Adrenal gland (tissue), 9 donors: ENCODE measurements at regions not wholly inside any gene's neighbourhood (a gene's known extent, or its start where the extent isn't known, plus 50 kb on each side); places are given as distances from the start of the nearest gene placed in this dataset.
A peak's percentile ranks its signal among the peaks of the same experiment; 100 is the strongest.

Source experiments
- DNase-seq, 7 donors: peaks; one replicate each; pipeline ENCODE4 v3.0.0-alpha.2; 2019 to 2020
- H3K27ac ChIP-seq, 5 donors: fragments of 200-600 bp; sonication (generic) in 4 of 5; 1 replicate in 3 of 5; 2 replicates in 2 of 5; pipeline versions ENCODE4 v1.5.1 to v1.8.0; 2016 to 2020; ENCODE audit warnings: mild to moderate bottlenecking in 1 of 5
- H3K27me3 ChIP-seq: fragments of 200-600 bp; 2 replicates; pipeline ENCODE4 v1.8.0; 2021
- H3K36me3 ChIP-seq, 2 donors: fragments of 200-600 bp; replicated peaks in 1 of 2; 1 replicate in 1 of 2; 2 replicates in 1 of 2; pipeline versions ENCODE4 v1.5.1 to v1.8.0; 2018 to 2022
- H3K4me1 ChIP-seq, 2 donors: fragments of 200-600 bp; replicated peaks in 1 of 2; 1 replicate in 1 of 2; 2 replicates in 1 of 2; pipeline versions ENCODE4 v1.5.1 to v1.8.0; 2018 to 2021
- H3K4me3 ChIP-seq, 4 donors: fragments of 200-600 bp; sonication (generic) in 3 of 4; one replicate each; pipeline ENCODE4 v1.5.1; 2016 to 2018
- H3K9me3 ChIP-seq, 3 donors: fragments of 200-600 bp; sonication (generic) in 1 of 3; replicated peaks in 1 of 3; 1 replicate in 2 of 3; 2 replicates in 1 of 3; pipeline versions ENCODE4 v1.5.1 to v1.8.0; 2016 to 2021
- CTCF ChIP-seq, 6 experiments: fragments of 450-650 bp in 4 of 6; fragments of 200-600 bp in 2 of 6; sonication (generic) in 1 of 6; IDR thresholded peaks; 1 replicate in 5 of 6; 2 replicates in 1 of 6; pipeline versions ENCODE4 v1.5.1 to v1.8.0; 2016 to 2021; ENCODE audit warnings: antibody characterized with exemption in 6 of 6, mild to moderate bottlenecking in 2 of 6, moderate library complexity in 1 of 6
- POLR2A ChIP-seq, 2 donors: fragments of 450-650 bp; IDR thresholded peaks; one replicate each; pipeline ENCODE4 v1.6.1; 2017; ENCODE audit warnings: antibody characterized with exemption in 2 of 2, mild to moderate bottlenecking in 2 of 2, moderate library complexity in 1 of 2
- WGBS, 4 donors: extraction: QIAGEN DNeasy Blood & Tissue Kit in 2 of 4; methylation state at CpG; one replicate each; pipeline versions ENCODE4 v1.1.5 to v1.1.7; 2013 to 2017; 5-methylcytosine and 5-hydroxymethylcytosine counted together
- intact Hi-C, 2 donors: fragments of 100-400 bp; cut with DNase I; formaldehyde crosslinking; loops; one replicate each; pipeline versions ENCODE4 v1.14.1 to v1.15.0; 2022 to 2023
- donor health status: healthy with polysubstance abuse.
- donor health status: Bipolar disorder and iron deficiency.
- donor health status: DM: yes; HTN: yes; CAD: no.
- donor health status: DM: no; HTN: no; CAD: no.
- donor health status: DM: no; HTN: no; CAD: no.

- Histone ChIP-seq H3K36me3 (no peaks in the 10 kb centered on the region), H3K4me3 (no peak overlapping the region), H3K27ac (no peak overlapping the region), H3K4me1 (no peaks in the 10 kb centered on the region), H3K9me3 (peaks cover 0 to 4% (median 0%) of the 10 kb centered on the region in 3 donors), H3K27me3 (no peaks in the 10 kb centered on the region)
- 89 to 94% (median 91%) methylated on average over 1 of the region's 1 CpG for WGBS, 4 donors
- no peak for DNase-seq
- TF ChIP-seq POLR2A (IDR thresholded peaks at IDR 0.05) (no peak), CTCF (IDR thresholded peaks at IDR 0.05) (no peak)
- intact Hi-C loops: no loop called here
Observed at GRCh38 chr3:154734468-154734867, 304.5 kb upstream of the GPR149 start.

GRCh38 chr3:154730186-154730585, 300.2 kb upstream of the GPR149 start:
- peaks cover 0 to 4% (median 0%) of the 10 kb centered on the region in 3 donors for H3K9me3 ChIP-seq
- TF ChIP-seq POLR2A (IDR thresholded peaks at IDR 0.05) (no peak), CTCF (IDR thresholded peaks at IDR 0.05) (peak in 2 of 6 experiments; percentile 3 to 10)
- no peak overlapping the region for H3K27ac ChIP-seq
- H3K36me3 ChIP-seq: no peaks in the 10 kb centered on the region
- intact Hi-C loops: no loop called here
- no peak for DNase-seq
- no peaks in the 10 kb centered on the region for H3K4me1 ChIP-seq
- H3K4me3 ChIP-seq: no peak overlapping the region
- 5 to 40% (median 36%) methylated on average over 1 of the region's 1 CpG for WGBS, 4 donors
- no peaks in the 10 kb centered on the region for H3K27me3 ChIP-seq

- H3K9me3 ChIP-seq: peaks cover 0 to 4% (median 0%) of the 10 kb centered on the region in 3 donors
- WGBS, 4 donors: 46 to 52% (median 52%) methylated on average over 2 of the region's 2 CpGs
- intact Hi-C loops: no loop called here
- H3K27ac ChIP-seq: no peak overlapping the region
- no peak for TF ChIP-seq POLR2A (IDR thresholded peaks at IDR 0.05)
- no peak for TF ChIP-seq CTCF (IDR thresholded peaks at IDR 0.05)
- H3K4me3 ChIP-seq: no peak overlapping the region
- H3K27me3 ChIP-seq: no peaks in the 10 kb centered on the region
- no peaks in the 10 kb centered on the region for H3K36me3 ChIP-seq
- no peak for DNase-seq
- no peaks in the 10 kb centered on the region for H3K4me1 ChIP-seq
Observed at GRCh38 chr3:154729741-154730140, 299.8 kb upstream of the GPR149 start.

GRCh38 chr3:154728285-154728684, 298.3 kb upstream of the GPR149 start:
- no peak for DNase-seq
- intact Hi-C loops: no loop called here
- H3K27me3 ChIP-seq: no peaks in the 10 kb centered on the region
- H3K36me3 ChIP-seq: no peaks in the 10 kb centered on the region
- H3K4me1 ChIP-seq: no peaks in the 10 kb centered on the region
- no peak overlapping the region for H3K27ac ChIP-seq
- WGBS, 4 donors: 67 to 90% (median 70%) methylated on average over 1 of the region's 1 CpG
- no peak overlapping the region for H3K4me3 ChIP-seq
- TF ChIP-seq CTCF (IDR thresholded peaks at IDR 0.05) (no peak), POLR2A (IDR thresholded peaks at IDR 0.05) (no peak)
- H3K9me3 ChIP-seq: peaks cover 0 to 4% (median 0%) of the 10 kb centered on the region in 3 donors
